Transverse colon (tissue), 4 donors: ENCODE measurements at regions not wholly inside any gene's neighbourhood (a gene's known extent, or its start where the extent isn't known, plus 50 kb on each side); places are given as distances from the start of the nearest gene placed in this dataset.

Experiments
- DNase-seq: peaks from one replicate; pipeline ENCODE4 v3.0.0-alpha.2; 2019
- H3K27ac ChIP-seq, 4 donors: fragments of 200-600 bp; sonication (generic); 2 replicates each; pipeline ENCODE4 v1.5.1; 2016 to 2018; ENCODE audit warnings: inconsistent platforms in 4 of 4
- H3K27me3 ChIP-seq: fragments of 200-600 bp; sonication (generic); 2 replicates; pipeline ENCODE4 v1.5.1; 2017; ENCODE audit warnings: inconsistent platforms
- H3K36me3 ChIP-seq, 4 donors: fragments of 200-600 bp; sonication (generic); 2 replicates each; pipeline ENCODE4 v1.5.1; 2017 to 2019; ENCODE audit warnings: inconsistent platforms in 4 of 4
- H3K4me1 ChIP-seq, 4 donors: fragments of 200-600 bp; sonication (generic); 2 replicates each; pipeline ENCODE4 v1.5.1; 2017 to 2020; ENCODE audit warnings: inconsistent platforms in 4 of 4
- H3K4me3 ChIP-seq, 4 donors: fragments of 200-600 bp; sonication (generic); 1 replicate in 1 of 4; 2 replicates in 3 of 4; pipeline versions ENCODE4 v1.5.1 to v1.6.1; 2017 to 2019; ENCODE audit warnings: inconsistent platforms in 4 of 4
- H3K9me3 ChIP-seq, 2 donors: fragments of 200-600 bp; sonication (generic); 2 replicates each; pipeline ENCODE4 v1.5.1; 2017 to 2019; ENCODE audit warnings: inconsistent platforms in 2 of 2
- EP300 ChIP-seq: sonication (generic); formaldehyde crosslinking; IDR thresholded peaks from one replicate; pipeline ENCODE4 v1.6.1; 2017; ENCODE audit warnings: antibody characterized with exemption, low read depth
- POLR2A ChIP-seq: fragments of 450-650 bp; IDR thresholded peaks from one replicate; pipeline ENCODE4 v1.6.1; 2016; ENCODE audit warnings: antibody characterized with exemption, mild to moderate bottlenecking, moderate library complexity
- POLR2AphosphoS5 ChIP-seq, 3 donors: sonication (generic); formaldehyde crosslinking; IDR thresholded peaks; one replicate each; pipeline ENCODE4 v1.6.1; 2016; ENCODE audit warnings: antibody characterized with exemption in 3 of 3
- WGBS, 2 donors: methylation state at CpG; one replicate each; pipeline ENCODE4 v1.1.5; 2018; ENCODE audit warnings: low coverage in 1 of 2; 5-methylcytosine and 5-hydroxymethylcytosine counted together
- in situ Hi-C, 4 donors: fragments of 200-750 bp; cut with MboI; loops; one replicate each; pipeline versions ENCODE4 v1.15.0 to v1.15.1; 2017; ENCODE audit warnings: low sequenced_read_pairs in 3 of 4, low pct_ligation_motif_present in 1 of 4, low pct_unique_long_range_greater_than_20kb in 1 of 4
- intact Hi-C: fragments of 100-400 bp; cut with DNase I; formaldehyde crosslinking; loops from one replicate; pipeline ENCODE4 v1.15.1; 2023; ENCODE audit warnings: low total_unique reads
- TF ChIP-seq, protein P1 (sequence below), 5 experiments: fragments of 200-600 bp in 3 of 5; fragments of 450-650 bp in 2 of 5; sonication (generic) in 3 of 5; IDR thresholded peaks; 1 replicate in 2 of 5; 2 replicates in 3 of 5; pipeline ENCODE4 v1.5.1; 2016 to 2017; ENCODE audit warnings: antibody characterized with exemption in 5 of 5, inconsistent platforms in 3 of 5, mild to moderate bottlenecking in 2 of 5, moderate library complexity in 1 of 5

DNA sequence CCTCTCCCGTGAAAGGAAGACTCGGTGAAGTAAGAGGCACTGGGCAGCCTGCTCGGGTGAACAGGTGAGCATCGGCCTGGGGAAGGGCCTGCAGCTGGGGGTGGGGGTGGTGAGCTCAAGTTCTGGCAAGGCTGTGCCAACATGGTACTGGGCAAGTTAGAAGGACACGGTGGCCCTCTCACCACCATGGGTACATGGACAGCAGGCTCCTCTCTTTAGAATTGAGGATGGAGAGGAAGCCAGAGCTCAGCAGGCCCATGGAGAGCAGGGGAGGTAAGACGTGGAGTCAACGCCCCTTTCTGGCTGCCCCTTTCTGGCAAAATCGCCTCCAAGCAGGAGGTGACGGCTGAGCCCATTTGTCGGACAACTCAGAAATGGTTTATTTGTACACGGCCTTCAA is 135.6 kb downstream of the ANKRD60 start:
- Histone ChIP-seq H3K4me1 (no peaks in the 10 kb centered on the region), H3K4me3 (no peak overlapping the region), H3K27ac (no peak overlapping the region), H3K9me3 (no peaks in the 10 kb centered on the region), H3K27me3 (no peaks in the 10 kb centered on the region), H3K36me3 (no peaks in the 10 kb centered on the region)
- no peak for DNase-seq
- in situ Hi-C loops, result loop anchor here in 2 of 4 donors (10.0 to 25.0 kb wide), 3 partner anchors 58 to 438 kb away; no protein-coding TSS in a partner anchor
- no peak for TF ChIP-seq POLR2AphosphoS5 (IDR thresholded peaks at IDR 0.05)
- intact Hi-C loops, result no loop called here
- WGBS, 2 donors, result 84% methylated on average over 11 of the region's 11 CpGs; no CpG with 5 or more reads in 1 of the 2 donors

DNA sequence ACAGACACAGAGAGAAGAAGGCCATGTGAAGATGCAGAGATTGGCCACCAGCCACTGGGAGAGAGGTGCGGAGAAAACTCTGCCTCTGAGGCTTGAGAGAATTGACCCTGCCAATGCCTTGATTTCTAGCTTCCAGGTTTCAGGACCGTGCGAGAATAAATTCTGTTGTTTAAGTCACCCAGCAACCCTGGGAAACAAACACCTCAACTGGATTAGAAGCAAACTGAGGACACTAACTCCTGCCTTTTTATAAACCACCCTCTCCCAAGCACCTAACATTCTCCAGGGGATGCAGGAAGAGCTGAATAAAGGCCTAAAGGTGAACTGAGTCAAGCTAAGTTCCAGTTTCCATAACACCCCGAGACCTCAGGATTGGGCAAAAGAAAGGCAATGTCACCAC is 136.1 kb downstream of the ANKRD60 start:
- TF ChIP-seq, protein P1, sequence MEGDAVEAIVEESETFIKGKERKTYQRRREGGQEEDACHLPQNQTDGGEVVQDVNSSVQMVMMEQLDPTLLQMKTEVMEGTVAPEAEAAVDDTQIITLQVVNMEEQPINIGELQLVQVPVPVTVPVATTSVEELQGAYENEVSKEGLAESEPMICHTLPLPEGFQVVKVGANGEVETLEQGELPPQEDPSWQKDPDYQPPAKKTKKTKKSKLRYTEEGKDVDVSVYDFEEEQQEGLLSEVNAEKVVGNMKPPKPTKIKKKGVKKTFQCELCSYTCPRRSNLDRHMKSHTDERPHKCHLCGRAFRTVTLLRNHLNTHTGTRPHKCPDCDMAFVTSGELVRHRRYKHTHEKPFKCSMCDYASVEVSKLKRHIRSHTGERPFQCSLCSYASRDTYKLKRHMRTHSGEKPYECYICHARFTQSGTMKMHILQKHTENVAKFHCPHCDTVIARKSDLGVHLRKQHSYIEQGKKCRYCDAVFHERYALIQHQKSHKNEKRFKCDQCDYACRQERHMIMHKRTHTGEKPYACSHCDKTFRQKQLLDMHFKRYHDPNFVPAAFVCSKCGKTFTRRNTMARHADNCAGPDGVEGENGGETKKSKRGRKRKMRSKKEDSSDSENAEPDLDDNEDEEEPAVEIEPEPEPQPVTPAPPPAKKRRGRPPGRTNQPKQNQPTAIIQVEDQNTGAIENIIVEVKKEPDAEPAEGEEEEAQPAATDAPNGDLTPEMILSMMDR (IDR thresholded peaks at IDR 0.05), result no peak
- TF ChIP-seq POLR2AphosphoS5 (IDR thresholded peaks at IDR 0.05), result no peak
- TF ChIP-seq EP300, result no peak
- no peak for TF ChIP-seq POLR2A
- 80 to 85% methylated on average over 2 to 4 of the region's 4 CpGs for WGBS, 2 donors
- no peak for DNase-seq

DNA sequence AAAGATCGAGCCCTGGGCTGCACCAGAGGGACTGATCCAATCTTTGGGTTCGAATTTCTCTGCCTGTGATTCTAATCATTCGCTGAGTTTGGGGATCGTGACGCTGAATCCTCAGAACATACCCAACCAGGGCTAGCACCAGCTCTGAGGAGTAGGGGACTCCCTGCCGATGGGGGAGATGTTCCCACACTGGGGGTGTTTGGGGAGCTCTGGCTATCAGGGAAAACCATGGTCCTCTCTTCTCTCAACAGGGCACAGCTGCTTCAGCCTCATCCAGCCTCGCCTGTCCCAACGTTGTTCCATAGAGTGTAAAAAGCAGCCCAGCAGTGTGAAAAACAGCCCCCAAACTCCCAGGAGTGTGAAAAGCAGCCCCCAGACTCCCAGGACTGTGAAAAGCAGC is 136.6 kb downstream of the ANKRD60 start:
- Histone ChIP-seq H3K27ac (no peak overlapping the region), H3K36me3 (no peaks in the 10 kb centered on the region), H3K9me3 (no peaks in the 10 kb centered on the region), H3K4me3 (no peak overlapping the region), H3K27me3 (no peaks in the 10 kb centered on the region), H3K4me1 (no peaks in the 10 kb centered on the region)
- intact Hi-C loops, result no loop called here
- WGBS, 2 donors, result 74 to 88% methylated on average over 3 to 8 of the region's 8 CpGs
- TF ChIP-seq, protein P1 (IDR thresholded peaks at IDR 0.05), result no peak
- no peak for TF ChIP-seq EP300
- no peak for TF ChIP-seq POLR2A
- TF ChIP-seq POLR2AphosphoS5 (IDR thresholded peaks at IDR 0.05), result no peak
- no peak for DNase-seq
- in situ Hi-C loops, result loop anchor here in 2 of 4 donors (10.0 to 25.0 kb wide), 3 partner anchors 57 to 437 kb away; no protein-coding TSS in a partner anchor

More for the DNA sequence above, 136.1 kb downstream of the ANKRD60 start:
- Histone ChIP-seq H3K27me3 (no peaks in the 10 kb centered on the region), H3K36me3 (no peaks in the 10 kb centered on the region), H3K4me3 (no peak overlapping the region), H3K4me1 (no peaks in the 10 kb centered on the region), H3K9me3 (no peaks in the 10 kb centered on the region), H3K27ac (no peak overlapping the region)
- intact Hi-C loops, result no loop called here
- in situ Hi-C loops, result loop anchor here in 2 of 4 donors (10.0 to 25.0 kb wide), 3 partner anchors 58 to 438 kb away; no protein-coding TSS in a partner anchor

DNA sequence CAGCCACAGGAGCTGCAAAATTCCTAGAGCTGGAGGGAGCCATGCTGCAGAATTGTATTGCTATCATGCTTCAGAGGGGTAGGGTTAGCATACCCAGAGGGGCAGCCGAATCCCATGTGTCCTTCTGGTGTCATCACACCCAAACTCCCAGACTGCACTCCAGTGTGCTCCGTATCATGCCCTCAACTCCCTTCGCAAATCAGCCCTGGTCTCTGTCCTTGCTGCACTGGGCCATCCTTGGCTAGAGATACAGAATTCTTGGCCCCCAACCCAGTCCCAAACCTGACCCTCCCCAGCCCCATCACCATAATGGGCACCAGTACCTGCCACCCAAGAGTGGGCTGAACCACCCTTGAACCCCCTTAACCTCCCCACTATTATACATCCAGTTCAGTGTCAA is 138.3 kb downstream of the ANKRD60 start:
- intact Hi-C loops, result no loop called here
- TF ChIP-seq POLR2AphosphoS5 (IDR thresholded peaks at IDR 0.05) (no peak), EP300 (no peak), POLR2A (no peak)
- TF ChIP-seq, protein P1 (IDR thresholded peaks at IDR 0.05), result no peak
- H3K36me3 ChIP-seq, result no peaks in the 10 kb centered on the region
- DNase-seq, result no peak
- WGBS, 2 donors, result 85 to 100% methylated on average over 1 to 3 of the region's 3 CpGs
- no peaks in the 10 kb centered on the region for H3K4me1 ChIP-seq
- no peaks in the 10 kb centered on the region for H3K9me3 ChIP-seq
- H3K4me3 ChIP-seq, result no peak overlapping the region
- H3K27me3 ChIP-seq, result no peaks in the 10 kb centered on the region
- H3K27ac ChIP-seq, result no peak overlapping the region
- in situ Hi-C loops, result loop anchor here in 2 of 4 donors (10.0 to 25.0 kb wide), 3 partner anchors 55 to 435 kb away; no protein-coding TSS in a partner anchor

DNA sequence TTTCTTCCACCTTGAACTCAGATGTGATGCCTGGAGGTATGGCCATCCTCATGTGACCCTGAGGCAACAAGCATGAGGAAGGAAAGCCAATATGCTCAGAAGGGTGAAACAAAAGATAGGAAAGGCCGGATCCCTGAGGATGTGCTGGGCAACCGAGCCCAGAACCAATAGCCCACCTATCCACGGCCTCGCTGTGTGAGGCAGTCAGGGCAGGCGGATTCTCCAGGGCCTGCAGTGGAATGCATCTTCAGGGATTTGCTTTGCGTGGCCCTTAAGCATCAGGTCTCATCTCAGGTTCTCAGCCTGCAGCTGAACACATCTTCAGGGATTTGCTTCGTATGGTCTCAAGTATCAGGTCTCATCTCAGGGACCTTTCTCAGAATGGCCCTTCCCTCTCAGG is 139.8 kb downstream of the ANKRD60 start:
- H3K27ac ChIP-seq, result no peak overlapping the region
- intact Hi-C loops (no loop called here), in situ Hi-C loops (loop anchor here in 2 of 4 donors (10.0 to 25.0 kb wide), 2 partner anchors 426 to 434 kb away; no protein-coding TSS in a partner anchor)
- H3K36me3 ChIP-seq, result no peaks in the 10 kb centered on the region
- WGBS, 2 donors, result 85 to 91% methylated on average over 5 to 7 of the region's 7 CpGs
- H3K4me3 ChIP-seq, result no peak overlapping the region
- no peaks in the 10 kb centered on the region for H3K27me3 ChIP-seq
- H3K4me1 ChIP-seq, result no peaks in the 10 kb centered on the region
- H3K9me3 ChIP-seq, result no peaks in the 10 kb centered on the region
- TF ChIP-seq EP300 (no peak), POLR2A (no peak)
- DNase-seq, result no peak
